H1 (cell line): ENCODE measurements at regions not wholly inside any gene's neighbourhood (a gene's known extent, or its start where the extent isn't known, plus 50 kb on each side); places are given as distances from the start of the nearest gene placed in this dataset.

ENCODE experiments used
- CTCF ChIA-PET: fragments of 300-600 bp; sonication (Branson Sonifier 250); formaldehyde crosslinking; loops from one replicate; lab custom pipeline; 2021; ENCODE audit not compliant: partially characterized antibody; lab: Charles Lee
- POLR2A ChIA-PET: fragments of 300-600 bp; sonication (Branson Sonifier 250); formaldehyde crosslinking; loops from one replicate; lab custom pipeline; 2021; ENCODE audit warnings: inconsistent platforms; ENCODE audit not compliant: partially characterized antibody; lab: Charles Lee
- DNase-seq, 2 experiments: peaks; one replicate each; pipeline versions ENCODE4 v3.0.0 to v3.0.0-alpha.2; 2010 to 2022; ENCODE audit warnings: low spot score in 2 of 2, low read depth in 1 of 2, mixed read lengths in 1 of 2
- FAIRE-seq: peaks from 2 replicates; lab custom pipeline; 2011; peaks lifted over from hg19 to GRCh38; lab: Jason Lieb, UNC
- H2AFZ ChIP-seq: 2 replicates; pipeline ENCODE4 v1.8.1; 2012; ENCODE audit warnings: low read length, inconsistent platforms
- H2AK5ac ChIP-seq: 2 replicates; pipeline ENCODE4 v1.6.1; 2013; ENCODE audit warnings: low read depth, low read length
- H2BK120ac ChIP-seq: replicated peaks from 2 replicates; pipeline ENCODE3; 2013; ENCODE audit warnings: low read depth, low read length, inconsistent platforms
- H2BK12ac ChIP-seq: 2 replicates; pipeline ENCODE4 v1.6.1; 2013; ENCODE audit warnings: low read depth, low read length
- H2BK15ac ChIP-seq: 2 replicates; pipeline ENCODE4 v1.6.1; 2013; ENCODE audit warnings: low read length
- H2BK20ac ChIP-seq: 2 replicates; pipeline ENCODE4 v1.6.1; 2013; ENCODE audit warnings: low read length
- H2BK5ac ChIP-seq: 2 replicates; pipeline ENCODE4 v1.6.1; 2013; ENCODE audit warnings: low read depth, low read length
- H3K14ac ChIP-seq: 2 replicates; pipeline ENCODE4 v1.6.1; 2013; ENCODE audit warnings: inconsistent platforms; ENCODE audit not compliant: insufficient read length
- H3K18ac ChIP-seq: 2 replicates; pipeline ENCODE4 v1.6.1; 2013; ENCODE audit warnings: low read length; ENCODE audit errors: extremely low read depth
- H3K23ac ChIP-seq: 2 replicates; pipeline ENCODE4 v1.6.1; 2013; ENCODE audit warnings: inconsistent platforms; ENCODE audit not compliant: insufficient read length
- H3K23me2 ChIP-seq: 2 replicates; pipeline ENCODE4 v1.6.1; 2013; ENCODE audit warnings: low read depth, low read length
- H3K27ac ChIP-seq: 2 replicates; pipeline ENCODE4 v1.6.1; 2011; ENCODE audit warnings: low read depth, low read length, inconsistent platforms
- H3K27me3 ChIP-seq, 4 experiments: replicated peaks in 1 of 4; 1 replicate in 1 of 4; 2 replicates in 3 of 4; pipeline versions ENCODE4 v1.6.1 to v1.8.1; 2011 to 2013; ENCODE audit warnings: low read length in 3 of 4, mild to moderate bottlenecking in 3 of 4, inconsistent platforms in 2 of 4, mixed read lengths in 2 of 4, moderate library complexity in 1 of 4; ENCODE audit not compliant: control insufficient read depth in 3 of 4, insufficient read depth in 3 of 4; ENCODE audit errors: extremely low read depth in 1 of 4
- H3K36me3 ChIP-seq, 4 experiments: 2 replicates each; pipeline versions ENCODE4 v1.6.1 to v1.8.1; 2011 to 2013; ENCODE audit warnings: mild to moderate bottlenecking in 4 of 4, low read length in 3 of 4, moderate library complexity in 2 of 4, control low read depth in 1 of 4, inconsistent platforms in 1 of 4; ENCODE audit not compliant: insufficient read depth in 4 of 4, control insufficient read depth in 2 of 4
- H3K4ac ChIP-seq: replicated peaks from 2 replicates; pipeline ENCODE3; 2013; ENCODE audit warnings: low read length, low read depth, mixed read lengths, inconsistent platforms; ENCODE audit not compliant: insufficient read length
- H3K4me1 ChIP-seq, 4 experiments: replicated peaks in 1 of 4; 1 replicate in 1 of 4; 2 replicates in 3 of 4; pipeline versions ENCODE4 v1.6.1 to v1.8.1; 2011 to 2013; ENCODE audit warnings: low read length in 3 of 4, inconsistent platforms in 2 of 4, mixed read lengths in 1 of 4; ENCODE audit not compliant: insufficient read depth in 4 of 4, control insufficient read depth in 3 of 4
- H3K4me2 ChIP-seq, 2 experiments: 2 replicates each; pipeline versions ENCODE4 v1.6.1 to v1.8.1; 2011 to 2013; ENCODE audit warnings: low read depth in 2 of 2, low read length in 2 of 2, control low read depth in 1 of 2, inconsistent platforms in 1 of 2, mild to moderate bottlenecking in 1 of 2; ENCODE audit not compliant: insufficient read depth in 1 of 2
- H3K4me3 ChIP-seq, 4 experiments: fragments of 200-600, 300-600 bp in 1 of 4; sonication (generic), shearing (Covaris generic), sonication (Bioruptor Twin) in 1 of 4; 2 replicates each; pipeline versions ENCODE4 v1.5.1 to v1.8.1; 2011 to 2016; ENCODE audit warnings: low read length in 4 of 4, low read depth in 3 of 4, control low read depth in 2 of 4, inconsistent platforms in 2 of 4, mild to moderate bottlenecking in 2 of 4, mixed read lengths in 1 of 4, moderate library complexity in 1 of 4; ENCODE audit not compliant: insufficient read depth in 2 of 4; ENCODE audit errors: extremely low read depth in 1 of 4
- H3K56ac ChIP-seq: replicated peaks from 2 replicates; pipeline ENCODE3; 2013; ENCODE audit warnings: low read depth, mild to moderate bottlenecking, mixed read lengths, low read length, inconsistent platforms; ENCODE audit not compliant: insufficient read length
- H3K79me1 ChIP-seq: 2 replicates; pipeline ENCODE4 v1.6.1; 2013; ENCODE audit warnings: low read depth, low read length, control low read depth
- H3K79me2 ChIP-seq, 2 experiments: 2 replicates each; pipeline versions ENCODE4 v1.6.1 to v1.8.1; 2012 to 2013; ENCODE audit warnings: low read length in 2 of 2, mild to moderate bottlenecking in 2 of 2, inconsistent platforms in 1 of 2; ENCODE audit not compliant: insufficient read depth in 2 of 2, control insufficient read depth in 1 of 2
- H3K9ac ChIP-seq, 4 experiments: replicated peaks in 1 of 4; 1 replicate in 1 of 4; 2 replicates in 3 of 4; pipeline versions ENCODE4 v1.6.1 to v1.8.1; 2011 to 2013; ENCODE audit warnings: low read depth in 3 of 4, low read length in 3 of 4, control low read depth in 2 of 4, mild to moderate bottlenecking in 2 of 4, moderate library complexity in 2 of 4, inconsistent platforms in 1 of 4; ENCODE audit errors: extremely low read depth in 1 of 4
- H3K9me3 ChIP-seq, 2 experiments: 2 replicates each; pipeline versions ENCODE4 v1.6.1 to v1.8.1; 2012 to 2013; ENCODE audit warnings: mild to moderate bottlenecking in 2 of 2, moderate library complexity in 2 of 2, control low read depth in 1 of 2, inconsistent platforms in 1 of 2, low read depth in 1 of 2, low read length in 1 of 2, mixed read lengths in 1 of 2; ENCODE audit not compliant: insufficient read depth in 2 of 2
- H4K20me1 ChIP-seq, 2 experiments: replicated peaks in 1 of 2; 2 replicates each; pipeline versions ENCODE3 to v1.8.1; 2011 to 2013; ENCODE audit warnings: inconsistent platforms in 2 of 2, low read length in 2 of 2, mild to moderate bottlenecking in 1 of 2; ENCODE audit not compliant: insufficient read depth in 2 of 2, control insufficient read depth in 1 of 2
- H4K5ac ChIP-seq: 2 replicates; pipeline ENCODE4 v1.6.1; 2013; ENCODE audit warnings: low read length, low read depth, mixed read lengths, inconsistent platforms; ENCODE audit not compliant: insufficient read length
- H4K8ac ChIP-seq: 2 replicates; pipeline ENCODE4 v1.8.0; 2013; ENCODE audit warnings: mild to moderate bottlenecking, moderate library complexity, low read length, inconsistent platforms; ENCODE audit not compliant: insufficient read depth; ENCODE audit errors: extremely low read depth
- H4K91ac ChIP-seq: replicated peaks from 2 replicates; pipeline ENCODE3; 2013; ENCODE audit warnings: low read length, mixed read lengths, inconsistent platforms; ENCODE audit not compliant: insufficient read length
- EGR1 ChIP-seq: IDR thresholded peaks from 2 replicates; pipeline ENCODE4 v1.6.1; 2011; ENCODE audit warnings: low read depth, low read length, borderline replicate concordance
- EP300 ChIP-seq, 2 experiments: IDR thresholded peaks; 1 replicate in 1 of 2; 2 replicates in 1 of 2; pipeline ENCODE4 v1.6.1; 2011 to 2012; ENCODE audit warnings: low read depth in 2 of 2, low read length in 2 of 2, mild to moderate bottlenecking in 2 of 2, borderline replicate concordance in 1 of 2, inconsistent platforms in 1 of 2, moderate library complexity in 1 of 2
- EZH2 ChIP-seq: fragments of 200-600 bp; sonication (generic); IDR thresholded peaks from 2 replicates; pipeline ENCODE4 v1.7.1; 2012; ENCODE audit warnings: low read depth, mild to moderate bottlenecking, moderate library complexity, low read length, inconsistent platforms; ENCODE audit not compliant: severe bottlenecking
- GABPA ChIP-seq: IDR thresholded peaks from 2 replicates; pipeline ENCODE4 v1.6.1; 2011; ENCODE audit warnings: mild to moderate bottlenecking, low read length, moderate library complexity, borderline replicate concordance; ENCODE audit not compliant: insufficient read depth
- GTF2F1 ChIP-seq: IDR thresholded peaks from 2 replicates; pipeline ENCODE4 v1.6.1; 2012; ENCODE audit warnings: low read depth, low read length, improper control_type of control experiment, borderline replicate concordance
- KDM4A ChIP-seq: IDR thresholded peaks from one replicate; pipeline ENCODE4 v1.7.1; 2012; ENCODE audit warnings: low read depth, mild to moderate bottlenecking, moderate library complexity, low read length, inconsistent platforms; ENCODE audit not compliant: severe bottlenecking
- KDM5A ChIP-seq: fragments of 200-600 bp; IDR thresholded peaks from 2 replicates; pipeline ENCODE4 v1.7.1; 2012; ENCODE audit warnings: mild to moderate bottlenecking, low read length, inconsistent platforms, mixed read lengths
- MAX ChIP-seq: IDR thresholded peaks from 2 replicates; pipeline ENCODE4 v1.6.1; 2012; ENCODE audit warnings: inconsistent platforms
- SAP30 ChIP-seq: fragments of 300-600 bp; sonication (generic); IDR thresholded peaks from 2 replicates; pipeline ENCODE4 v1.7.1; 2012; ENCODE audit warnings: low read length, moderate library complexity, mild to moderate bottlenecking, inconsistent platforms; ENCODE audit not compliant: insufficient read depth, insufficient replicate concordance
- TAF7 ChIP-seq: optimal IDR thresholded peaks from 2 replicates; pipeline ENCODE3; 2011; ENCODE audit warnings: low read depth, mild to moderate bottlenecking, inconsistent platforms, low read length, moderate library complexity, borderline replicate concordance
- WGBS, 2 experiments: shearing (Covaris generic) in 1 of 2; methylation state at CpG; one replicate each; pipeline versions ENCODE4 v1.1.6 to v1.1.7; 2013 to 2015; ENCODE audit warnings: low lambda C conversion rate in 2 of 2, mixed read lengths in 2 of 2, inconsistent platforms in 1 of 2, low coverage in 1 of 2, missing lambda C conversion rate in 1 of 2; ENCODE audit not compliant: insufficient replicate concordance in 2 of 2, insufficient coverage in 1 of 2, insufficient read length in 1 of 2; ENCODE audit errors: extremely low coverage in 1 of 2, missing lambda C conversion rate in 1 of 2; 5-methylcytosine and 5-hydroxymethylcytosine counted together

GRCh38 chr10:78828647-78829539 is 239.9 kb upstream of the ZMIZ1 start:
- Histone ChIP-seq H3K79me2 (no peaks in the 10 kb centered on the region), H3K14ac (no peak overlapping the region), H2BK5ac (no peak overlapping the region), H2AK5ac (no peak overlapping the region), H2BK20ac (no peak overlapping the region), H2AFZ (no peak overlapping the region), H3K4me2 (no peak overlapping the region), H3K27me3 (peaks cover 0 to 2% (median under 1%) of the 10 kb centered on the region in 4 experiments; a peak in 1 of 7 replicates), H2BK15ac (no peak overlapping the region), H3K56ac (no peak overlapping the region), H3K4me3 (no peak overlapping the region), H4K8ac (no peak overlapping the region), H3K9ac (no peak overlapping the region), H2BK120ac (no peak overlapping the region), H3K23me2 (no peaks in the 10 kb centered on the region), H2BK12ac (no peak overlapping the region), H3K27ac (no peak overlapping the region), H3K23ac (no peak overlapping the region), H3K79me1 (no peaks in the 10 kb centered on the region), H3K36me3 (no peaks in the 10 kb centered on the region), H4K5ac (no peak overlapping the region), H3K4ac (no peak overlapping the region), H3K18ac (no peak overlapping the region), H3K4me1 (no peaks in the 10 kb centered on the region), H4K20me1 (no peaks in the 10 kb centered on the region), H4K91ac (no peak overlapping the region), H3K9me3 (peaks cover 8% of the 10 kb centered on the region in 2 experiments; a peak in 3 of 4 replicates)
- POLR2A ChIA-PET: interaction anchor here (0.7 to 1.0 kb wide), 2 partner anchors 11 to 402 kb away, joined by 3 read pairs; no protein-coding TSS in a partner anchor
- FAIRE-seq (no peak), DNase-seq (no peak)
- CTCF ChIA-PET: interaction anchor here (0.9 to 2.1 kb wide), 2 partner anchors 12 to 24 kb away, joined by 3 to 7 read pairs; no protein-coding TSS in a partner anchor
- WGBS, 2 experiments: 92% methylated on average over 24 of the region's 24 CpGs; no CpG with 5 or more reads in 1 of the 2 experiments
- no peak for TF ChIP-seq TAF7
- no peak for TF ChIP-seq KDM5A
- no peak for TF ChIP-seq KDM4A
- no peak for TF ChIP-seq SAP30
- TF ChIP-seq EGR1: no peak
- no peak for TF ChIP-seq MAX
- no peak for TF ChIP-seq EZH2
- TF ChIP-seq GABPA: no peak
- TF ChIP-seq EP300 (IDR thresholded peaks at IDR 0.05; ENCODE audit: borderline replicate concordance in 1 of 2, low read depth in 2 of 2, low read length in 2 of 2): no peak
- TF ChIP-seq GTF2F1: no peak
